GM23248 (cell line): ENCODE measurements at regions not wholly inside any gene's neighbourhood (a gene's known extent, or its start where the extent isn't known, plus 50 kb on each side); places are given as distances from the start of the nearest gene placed in this dataset.
A peak's percentile ranks its signal among the peaks of the same experiment; 100 is the strongest.

ENCODE experiments used
- DNase-seq: peaks from one replicate; pipeline ENCODE4 v3.0.0-alpha.2; 2015
- H2AFZ ChIP-seq: fragments of 200-600 bp; sonication (generic); 2 replicates; pipeline ENCODE4 v1.6.1; 2016; ENCODE audit warnings: antibody characterized with exemption
- H3F3A ChIP-seq: fragments of 200-600 bp; sonication (generic); 2 replicates; pipeline ENCODE4 v1.6.1; 2016; ENCODE audit warnings: mild to moderate bottlenecking, antibody characterized with exemption, mixed run types; ENCODE audit not compliant: insufficient read depth
- H3K27ac ChIP-seq: fragments of 200-600 bp; sonication (generic); 2 replicates; pipeline ENCODE4 v1.5.1; 2016; ENCODE audit warnings: mild to moderate bottlenecking
- H3K27me3 ChIP-seq: fragments of 200-600 bp; sonication (generic); replicated peaks from 2 replicates; pipeline ENCODE4 v1.6.1; 2016; ENCODE audit warnings: mild to moderate bottlenecking; ENCODE audit not compliant: insufficient read depth
- H3K36me3 ChIP-seq: fragments of 200-600 bp; sonication (generic); 2 replicates; pipeline ENCODE4 v1.6.1; 2016; ENCODE audit warnings: low read depth, mild to moderate bottlenecking
- H3K4me1 ChIP-seq: fragments of 200-600 bp; sonication (generic); 2 replicates; pipeline ENCODE4 v1.6.1; 2016; ENCODE audit warnings: mild to moderate bottlenecking; ENCODE audit not compliant: insufficient read depth
- H3K4me2 ChIP-seq: fragments of 200-600 bp; sonication (generic); one replicate; pipeline ENCODE4 v1.6.1; 2016; ENCODE audit warnings: mild to moderate bottlenecking; ENCODE audit not compliant: unreplicated experiment
- H3K4me3 ChIP-seq: fragments of 200-600 bp; sonication (generic); 2 replicates; pipeline ENCODE4 v1.5.1; 2016; ENCODE audit warnings: mild to moderate bottlenecking
- H3K79me2 ChIP-seq: fragments of 200-600 bp; sonication (generic); 2 replicates; pipeline ENCODE4 v1.6.1; 2016; ENCODE audit warnings: mild to moderate bottlenecking; ENCODE audit not compliant: insufficient read depth
- H3K9ac ChIP-seq: fragments of 200-600 bp; sonication (generic); 2 replicates; pipeline ENCODE4 v1.6.1; 2016; ENCODE audit warnings: mild to moderate bottlenecking
- H3K9me2 ChIP-seq: fragments of 200-600 bp; sonication (generic); 2 replicates; pipeline ENCODE4 v1.6.1; 2016; ENCODE audit warnings: mixed run types, mild to moderate bottlenecking, moderate library complexity; ENCODE audit not compliant: insufficient read depth
- H3K9me3 ChIP-seq: fragments of 200-600 bp; sonication (generic); one replicate; pipeline ENCODE4 v1.6.1; 2017; ENCODE audit warnings: low read depth
- H4K20me1 ChIP-seq: fragments of 200-600 bp; sonication (generic); 2 replicates; pipeline ENCODE4 v1.6.0; 2016; ENCODE audit not compliant: insufficient read depth
- EZH2 ChIP-seq: fragments of 200-600 bp; sonication (generic); IDR thresholded peaks from 2 replicates; pipeline ENCODE4 v1.6.1; 2018; ENCODE audit warnings: antibody characterized with exemption, mild to moderate bottlenecking; ENCODE audit not compliant: insufficient read depth, poor library complexity, severe bottlenecking
- EZH2phosphoT487 ChIP-seq: fragments of 200-600 bp; sonication (generic); IDR thresholded peaks from 2 replicates; pipeline ENCODE4 v1.6.1; 2018; ENCODE audit warnings: antibody characterized with exemption, moderate library complexity, mild to moderate bottlenecking, low read depth; ENCODE audit not compliant: insufficient read depth
- WGBS, 2 experiments: methylation state at CpG; one replicate each; pipeline ENCODE4 v1.1.6; 2015 to 2017; ENCODE audit warnings: low lambda C conversion rate in 2 of 2, low coverage in 1 of 2; ENCODE audit errors: missing lambda C conversion rate in 2 of 2; 5-methylcytosine and 5-hydroxymethylcytosine counted together
- in situ Hi-C: fragments of 300-500 bp; cut with MboI; formaldehyde crosslinking; loops from 2 replicates; pipeline ENCODE4 v1.15.0; 2020

DNA sequence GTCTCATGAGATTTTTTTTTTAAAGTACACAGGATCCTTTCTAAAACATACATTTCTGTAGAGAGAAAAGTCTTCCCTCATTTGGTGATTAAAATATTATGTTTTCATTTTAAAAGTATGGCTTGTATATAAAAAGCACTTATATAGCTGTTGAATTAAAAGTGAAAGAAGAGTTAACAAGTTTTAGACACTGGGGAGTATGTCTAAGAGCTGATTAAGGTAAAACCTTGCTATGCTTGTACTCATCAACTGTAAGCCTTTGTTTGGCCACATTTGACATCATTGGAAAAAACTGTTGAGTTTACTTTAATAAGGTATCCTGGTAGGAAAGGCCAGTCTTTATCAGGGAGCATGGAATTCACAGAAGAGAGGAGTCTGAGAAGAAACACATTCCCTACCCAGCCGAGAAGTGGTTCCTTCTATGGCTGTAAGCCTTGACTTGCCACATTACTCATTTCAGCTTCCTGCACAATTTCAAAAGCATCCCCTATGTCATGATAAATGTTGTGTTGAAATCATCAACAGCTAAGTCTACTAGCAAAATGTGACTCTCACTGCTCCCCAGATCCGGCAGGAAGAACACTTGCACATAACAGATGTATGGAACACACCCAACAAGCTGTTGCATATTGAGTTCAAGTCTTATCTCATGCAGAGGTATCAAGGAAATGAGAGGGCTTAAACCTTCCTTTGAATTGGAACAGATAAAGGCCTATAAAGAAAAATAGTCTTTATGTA, 171.8 kb upstream of the CDK1 start:
- peak overlapping the region; percentile 36; the same call in 1 of the 2 replicates for H2AFZ ChIP-seq
- peaks cover 16% of the 10 kb centered on the region for H3F3A ChIP-seq
- H4K20me1 ChIP-seq, result no peaks in the 10 kb centered on the region
- no peaks in the 10 kb centered on the region for H3K9me3 ChIP-seq
- H3K4me3 ChIP-seq, result peak overlapping the region; percentile 28; the same call in 1 of the 2 replicates
- no peak overlapping the region for H3K9ac ChIP-seq
- in situ Hi-C loops, result no loop called here
- no peaks in the 10 kb centered on the region for H3K27me3 ChIP-seq
- peak overlapping the region; percentile 65 for H3K4me2 ChIP-seq
- WGBS, 2 experiments, result 0 to 3% methylated on average over 2 of the region's 2 CpGs
- peaks cover 18% of the 10 kb centered on the region for H3K4me1 ChIP-seq
- no peaks in the 10 kb centered on the region for H3K36me3 ChIP-seq
- H3K9me2 ChIP-seq, result no peaks in the 10 kb centered on the region
- DNase-seq, result peak; percentile 79
- no peaks in the 10 kb centered on the region for H3K79me2 ChIP-seq
- TF ChIP-seq EZH2phosphoT487, result no peak
- TF ChIP-seq EZH2, result no peak
- H3K27ac ChIP-seq, result peak overlapping the region; percentile 2; the same call in 1 of the 2 replicates

DNA sequence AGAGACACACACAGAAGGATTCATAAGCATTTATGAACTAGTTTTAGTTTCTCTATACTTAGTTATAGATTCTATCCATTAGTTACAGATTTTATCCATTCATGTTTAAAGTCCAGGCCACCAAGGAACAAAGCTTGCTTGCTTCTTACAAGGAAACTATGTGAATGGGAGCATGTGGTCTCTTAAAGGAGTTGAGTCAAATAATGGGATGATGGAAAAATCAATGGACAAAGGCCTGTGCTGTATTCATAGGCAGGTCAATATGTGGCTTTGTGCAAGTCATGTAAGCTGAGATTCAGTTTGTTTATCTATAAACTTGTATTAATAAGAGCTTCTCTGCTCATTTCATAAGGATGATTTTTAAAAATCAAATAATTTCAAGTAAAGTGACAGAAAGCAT, 172.8 kb upstream of the CDK1 start:
- TF ChIP-seq EZH2phosphoT487 (no peak), EZH2 (no peak)
- Histone ChIP-seq H3K9ac (no peak overlapping the region), H3K27me3 (no peaks in the 10 kb centered on the region), H3K36me3 (no peaks in the 10 kb centered on the region), H3K9me3 (no peaks in the 10 kb centered on the region), H3K27ac (no peak overlapping the region), H3F3A (peaks cover 13% of the 10 kb centered on the region), H4K20me1 (no peaks in the 10 kb centered on the region), H3K79me2 (no peaks in the 10 kb centered on the region), H3K4me1 (peaks cover 12% of the 10 kb centered on the region), H3K4me2 (no peak overlapping the region), H2AFZ (no peak overlapping the region), H3K4me3 (no peak overlapping the region), H3K9me2 (no peaks in the 10 kb centered on the region)
- DNase-seq, result no peak
- in situ Hi-C loops, result no loop called here

DNA sequence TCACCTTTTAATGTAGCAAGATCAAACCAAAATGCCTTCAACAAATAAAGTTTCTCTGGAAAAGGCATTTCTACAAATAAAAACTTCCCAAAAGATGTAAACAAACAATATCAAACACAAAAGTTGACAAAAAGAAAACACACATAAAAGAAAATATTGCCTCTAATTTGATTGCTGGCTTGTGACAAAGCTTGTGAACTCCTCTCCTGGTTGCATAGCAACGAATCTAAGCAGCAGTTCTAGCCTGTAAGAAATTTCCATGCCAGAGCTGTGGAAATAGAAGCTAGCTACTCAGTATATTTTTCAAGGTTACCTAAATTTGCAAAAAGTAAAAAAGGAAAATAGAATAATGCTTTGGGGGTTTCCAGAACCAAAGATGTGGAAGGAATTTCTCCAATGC, 173.9 kb upstream of the CDK1 start:
- no peak overlapping the region for H3K4me3 ChIP-seq
- no peaks in the 10 kb centered on the region for H3K9me3 ChIP-seq
- no peak for TF ChIP-seq EZH2
- TF ChIP-seq EZH2phosphoT487, result no peak
- H3K27me3 ChIP-seq, result no peaks in the 10 kb centered on the region
- 33 to 41% methylated on average over 1 of the region's 1 CpG for WGBS, 2 experiments
- H3K4me2 ChIP-seq, result no peak overlapping the region
- H2AFZ ChIP-seq, result no peak overlapping the region
- no peaks in the 10 kb centered on the region for H3K9me2 ChIP-seq
- peaks cover 13% of the 10 kb centered on the region for H3F3A ChIP-seq
- H3K79me2 ChIP-seq, result no peaks in the 10 kb centered on the region
- DNase-seq, result peak; percentile 23
- no peaks in the 10 kb centered on the region for H3K36me3 ChIP-seq
- H4K20me1 ChIP-seq, result no peaks in the 10 kb centered on the region
- H3K27ac ChIP-seq, result no peak overlapping the region
- H3K9ac ChIP-seq, result no peak overlapping the region
- H3K4me1 ChIP-seq, result peaks cover 12% of the 10 kb centered on the region
- in situ Hi-C loops, result no loop called here

DNA sequence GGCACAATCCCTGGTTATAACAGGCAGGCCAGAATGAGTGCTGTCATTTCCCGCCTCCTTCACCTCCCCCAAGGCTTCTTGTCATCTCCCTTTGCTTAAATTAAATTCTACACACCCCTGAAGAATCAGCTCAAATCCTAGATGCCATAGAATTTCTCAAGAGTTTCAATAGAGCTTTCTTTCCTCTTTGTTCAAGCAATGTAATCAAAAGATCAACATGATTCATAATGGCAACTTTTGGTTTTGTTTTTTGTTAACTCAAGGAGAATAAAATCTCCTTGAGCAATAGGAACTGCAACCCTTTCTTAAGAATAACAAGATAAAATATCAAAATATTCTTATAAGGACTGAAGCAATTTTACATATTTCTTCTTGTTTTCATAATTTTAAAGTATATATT, 180.8 kb upstream of the CDK1 start:
- Histone ChIP-seq H3F3A (no peaks in the 10 kb centered on the region), H3K9ac (no peak overlapping the region), H3K4me3 (no peak overlapping the region), H3K27me3 (no peaks in the 10 kb centered on the region), H3K4me1 (no peaks in the 10 kb centered on the region), H4K20me1 (no peaks in the 10 kb centered on the region), H3K4me2 (no peak overlapping the region), H3K79me2 (no peaks in the 10 kb centered on the region), H3K9me2 (no peaks in the 10 kb centered on the region), H3K27ac (no peak overlapping the region), H3K9me3 (no peaks in the 10 kb centered on the region), H3K36me3 (no peaks in the 10 kb centered on the region), H2AFZ (no peak overlapping the region)
- WGBS, 2 experiments, result 97 to 100% methylated on average over 1 of the region's 1 CpG
- TF ChIP-seq EZH2 (no peak), EZH2phosphoT487 (no peak)
- in situ Hi-C loops, result no loop called here
- no peak for DNase-seq
